IMR-90 (cell line): ENCODE measurements at regions not wholly inside any gene's neighbourhood (a gene's known extent, or its start where the extent isn't known, plus 50 kb on each side); places are given as distances from the start of the nearest gene placed in this dataset.

Experiments
- ATAC-seq: fragments of 200-7000 bp; cut with Tn5 transposase; 2 replicates; pipeline ENCODE4 v1.9.1; 2020; ENCODE audit warnings: low read depth, mild to moderate bottlenecking, moderate library complexity
- BruUV-seq: library from RNA; stranded (reverse); fragments of 400-500 nt; replicated peaks from 2 replicates; lab custom pipeline; 2021; lab: Mats Ljungman, UMichigan
- CTCF ChIA-PET: fragments of 300-600 bp; formaldehyde crosslinking; extraction: SDS; loops from one replicate; lab custom pipeline; 2021; ENCODE audit warnings: antibody characterized with exemption; lab: Yijun Ruan, JAX
- POLR2A ChIA-PET: fragments of 300-600 bp; sonication (Branson Sonifier 250); formaldehyde crosslinking; loops from one replicate; lab custom pipeline; 2022; ENCODE audit warnings: antibody characterized with exemption; ENCODE audit not compliant: unreplicated experiment; lab: Charles Lee
- DNase-seq: peaks from one replicate; pipeline ENCODE4 v3.0.0; 2013
- H2AFZ ChIP-seq: replicated peaks from 2 replicates; pipeline ENCODE3; 2013; ENCODE audit warnings: low read length, mild to moderate bottlenecking; ENCODE audit not compliant: poor library complexity
- H2AK5ac ChIP-seq: 2 replicates; pipeline ENCODE4 v1.6.1; 2013; ENCODE audit warnings: low read depth, low read length, inconsistent platforms
- H2AK9ac ChIP-seq: replicated peaks from 2 replicates; pipeline ENCODE3; 2013; ENCODE audit warnings: mild to moderate bottlenecking, low read depth, low read length, moderate library complexity; ENCODE audit not compliant: poor library complexity
- H2BK120ac ChIP-seq: 2 replicates; pipeline ENCODE4 v1.6.1; 2013; ENCODE audit warnings: low read depth, low read length, inconsistent platforms
- H2BK15ac ChIP-seq: 3 replicates; pipeline ENCODE4 v1.6.1; 2013; ENCODE audit warnings: low read depth, low read length, inconsistent platforms
- H2BK20ac ChIP-seq: 2 replicates; pipeline ENCODE4 v1.6.1; 2013; ENCODE audit warnings: low read depth, mild to moderate bottlenecking, inconsistent platforms, low read length, moderate library complexity
- H2BK5ac ChIP-seq: 2 replicates; pipeline ENCODE4 v1.6.1; 2013; ENCODE audit warnings: mild to moderate bottlenecking, low read depth, low read length, inconsistent platforms; ENCODE audit not compliant: poor library complexity, severe bottlenecking
- H3K14ac ChIP-seq: replicated peaks from 2 replicates; pipeline ENCODE4 v1.6.1; 2013; ENCODE audit warnings: low read depth, low read length, inconsistent platforms
- H3K18ac ChIP-seq: 2 replicates; pipeline ENCODE4 v1.6.1; 2013; ENCODE audit warnings: low read depth, low read length, control low read depth
- H3K23ac ChIP-seq: 2 replicates; pipeline ENCODE4 v1.6.1; 2013; ENCODE audit warnings: low read depth, low read length, inconsistent platforms
- H3K27ac ChIP-seq: 2 replicates; pipeline ENCODE4 v1.5.1; 2013; ENCODE audit warnings: mild to moderate bottlenecking, control low read depth, low read length; ENCODE audit not compliant: insufficient read depth
- H3K27me3 ChIP-seq: 2 replicates; pipeline ENCODE4 v1.6.1; 2013; ENCODE audit warnings: low read length; ENCODE audit not compliant: control insufficient read depth, insufficient read depth
- H3K36me3 ChIP-seq: 2 replicates; pipeline ENCODE4 v1.6.1; 2013; ENCODE audit warnings: low read length, mixed read lengths; ENCODE audit not compliant: control insufficient read depth, insufficient read depth
- H3K4ac ChIP-seq: 2 replicates; pipeline ENCODE4 v1.6.1; 2013; ENCODE audit warnings: low read depth, low read length, inconsistent platforms
- H3K4me1 ChIP-seq: 2 replicates; pipeline ENCODE4 v1.6.1; 2013; ENCODE audit warnings: low read length, mixed read lengths; ENCODE audit not compliant: control insufficient read depth, insufficient read depth
- H3K4me2 ChIP-seq: 2 replicates; pipeline ENCODE4 v1.6.1; 2013; ENCODE audit warnings: low read depth, mild to moderate bottlenecking, control low read depth, low read length, moderate library complexity
- H3K4me3 ChIP-seq: 2 replicates; pipeline ENCODE4 v1.5.1; 2013; ENCODE audit warnings: low read depth, mild to moderate bottlenecking, control low read depth, low read length, moderate library complexity; ENCODE audit not compliant: insufficient read depth
- H3K56ac ChIP-seq: 2 replicates; pipeline ENCODE4 v1.6.1; 2013; ENCODE audit warnings: low read length, inconsistent platforms; ENCODE audit not compliant: insufficient read depth; ENCODE audit errors: extremely low read depth
- H3K79me1 ChIP-seq, 2 experiments: 2 replicates each; pipeline ENCODE4 v1.6.1; 2013; ENCODE audit warnings: low read length in 2 of 2, inconsistent platforms in 1 of 2, low read depth in 1 of 2
- H3K9ac ChIP-seq: 2 replicates; pipeline ENCODE4 v1.6.1; 2013; ENCODE audit warnings: low read depth, low read length, control low read depth
- H3K9me1 ChIP-seq: 2 replicates; pipeline ENCODE4 v1.6.1; 2013; ENCODE audit warnings: low read length, inconsistent platforms; ENCODE audit not compliant: insufficient read depth
- H3K9me3 ChIP-seq: 2 replicates; pipeline ENCODE4 v1.6.1; 2013; ENCODE audit warnings: low read length; ENCODE audit not compliant: control insufficient read depth, insufficient read depth
- H4K20me1 ChIP-seq: 2 replicates; pipeline ENCODE4 v1.6.1; 2013; ENCODE audit warnings: low read length, inconsistent platforms; ENCODE audit not compliant: insufficient read depth
- H4K5ac ChIP-seq: 2 replicates; pipeline ENCODE4 v1.6.1; 2013; ENCODE audit warnings: mild to moderate bottlenecking, low read depth, low read length, control low read depth
- H4K8ac ChIP-seq, 2 experiments: 2 replicates each; pipeline ENCODE4 v1.6.1; 2013; ENCODE audit warnings: low read depth in 2 of 2, low read length in 2 of 2, control low read depth in 1 of 2, inconsistent platforms in 1 of 2
- H4K91ac ChIP-seq: 2 replicates; pipeline ENCODE4 v1.6.1; 2013; ENCODE audit warnings: low read depth, low read length, inconsistent platforms; ENCODE audit not compliant: insufficient read depth
- BHLHE40 ChIP-seq: fragments of 150-350 bp; IDR thresholded peaks from 2 replicates; pipeline ENCODE4 v1.6.1; 2016; ENCODE audit warnings: mild to moderate bottlenecking, low read depth, low read length
- CEBPB ChIP-seq: IDR thresholded peaks from 2 replicates; pipeline ENCODE4 v1.6.1; 2012; ENCODE audit warnings: low read depth, low read length, improper control_type of control experiment
- CHD1 ChIP-seq: IDR thresholded peaks from 2 replicates; pipeline ENCODE4 v1.6.1; 2012; ENCODE audit warnings: low read depth, low read length, improper control_type of control experiment
- CTCF ChIP-seq: conservative IDR thresholded peaks from 2 replicates; pipeline ENCODE4 v1.5.1; 2012; ENCODE audit warnings: mild to moderate bottlenecking, low read depth, low read length, improper control_type of control experiment
- ELK1 ChIP-seq: fragments of 150-350 bp; IDR thresholded peaks from 2 replicates; pipeline ENCODE4 v1.6.1; 2016; ENCODE audit warnings: low read depth, mild to moderate bottlenecking, low read length, moderate library complexity, borderline replicate concordance
- FOS ChIP-seq: fragments of 150-350 bp; IDR thresholded peaks from 2 replicates; pipeline ENCODE4 v1.6.1; 2016; ENCODE audit warnings: low read depth, low read length
- MAFK ChIP-seq: IDR thresholded peaks from 2 replicates; pipeline ENCODE4 v1.6.1; 2012; ENCODE audit warnings: low read depth, low read length, improper control_type of control experiment
- MAZ ChIP-seq: IDR thresholded peaks from 2 replicates; pipeline ENCODE4 v1.6.1; 2012; ENCODE audit warnings: low read depth, mild to moderate bottlenecking, low read length, improper control_type of control experiment, moderate library complexity, borderline replicate concordance
- MXI1 ChIP-seq: IDR thresholded peaks from 2 replicates; pipeline ENCODE4 v1.6.1; 2012; ENCODE audit warnings: low read depth, mild to moderate bottlenecking, low read length, moderate library complexity, borderline replicate concordance
- NFE2L2 ChIP-seq: fragments of 150-350 bp; IDR thresholded peaks from 2 replicates; pipeline ENCODE4 v1.6.1; 2016; ENCODE audit warnings: low read depth, mild to moderate bottlenecking, low read length
- POLR2A ChIP-seq: IDR thresholded peaks from 2 replicates; pipeline ENCODE4 v1.6.1; 2012; ENCODE audit warnings: mild to moderate bottlenecking, low read depth, low read length
- RAD21 ChIP-seq: IDR thresholded peaks from 2 replicates; pipeline ENCODE4 v1.6.1; 2012; ENCODE audit warnings: low read length, improper control_type of control experiment
- RCOR1 ChIP-seq: IDR thresholded peaks from 2 replicates; pipeline ENCODE4 v1.6.1; 2012; ENCODE audit warnings: mild to moderate bottlenecking, low read length, improper control_type of control experiment; ENCODE audit not compliant: insufficient replicate concordance
- RFX5 ChIP-seq: IDR thresholded peaks from 2 replicates; pipeline ENCODE4 v1.8.0; 2012; ENCODE audit warnings: low read depth, mild to moderate bottlenecking, low read length, moderate library complexity
- SMC3 ChIP-seq: fragments of 150-350 bp; IDR thresholded peaks from 2 replicates; pipeline ENCODE4 v1.6.1; 2016; ENCODE audit warnings: low read depth, mild to moderate bottlenecking, antibody characterized with exemption, low read length, moderate library complexity
- USF2 ChIP-seq: fragments of 150-350 bp; IDR thresholded peaks from 2 replicates; pipeline ENCODE4 v1.6.1; 2017; ENCODE audit warnings: mild to moderate bottlenecking, antibody characterized with exemption, low read length, low read depth
- WGBS, 2 experiments: methylation state at CpG; one replicate each; pipeline versions ENCODE4 v1.1.5 to v1.1.7; 2013; ENCODE audit warnings: missing lambda C conversion rate in 2 of 2; ENCODE audit not compliant: insufficient read length in 1 of 2; ENCODE audit errors: extremely low coverage in 2 of 2; 5-methylcytosine and 5-hydroxymethylcytosine counted together
- dilution Hi-C: fragments of 300-500 bp; cut with HindIII; formaldehyde crosslinking; loops from one replicate; pipeline ENCODE4 v1.14.3; 2018; ENCODE audit warnings: low sequenced_read_pairs; ENCODE audit not compliant: unreplicated experiment
- in situ Hi-C: fragments of 300-500 bp; cut with MboI; formaldehyde crosslinking; loops from 3 replicates; pipeline ENCODE4 v1.14.3; 2019; ENCODE audit warnings: low sequenced_read_pairs, inconsistent platforms, mixed read lengths
- intact Hi-C: fragments of 100-400 bp; cut with micrococcal nuclease; formaldehyde crosslinking; loops from 2 replicates; pipeline ENCODE4 v1.10.0; 2022

DNA sequence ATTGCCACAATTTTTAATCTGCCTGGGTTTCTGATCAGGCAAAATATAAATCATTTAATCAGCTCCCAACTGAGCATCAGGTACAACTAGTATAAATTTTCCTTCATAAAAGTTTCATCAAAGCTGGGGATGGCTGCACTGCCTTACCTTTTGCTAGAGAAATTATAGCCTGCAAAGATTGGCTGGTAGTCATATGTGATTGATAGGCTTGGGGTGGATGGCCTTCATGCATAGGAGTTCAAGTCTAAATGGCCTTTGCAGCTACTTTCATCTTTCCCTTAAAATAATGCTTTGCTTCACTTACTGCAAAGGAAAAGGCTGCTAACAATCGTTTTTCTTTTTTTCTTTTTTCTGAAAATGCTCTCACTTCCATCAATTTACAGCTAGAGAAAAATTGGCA is 739.7 kb downstream of the CENPC start:
- Histone ChIP-seq H4K5ac (no peak overlapping the region), H4K91ac (no peak overlapping the region), H4K8ac (no peak overlapping the region), H3K4me1 (no peaks in the 10 kb centered on the region), H2AFZ (no peak overlapping the region), H3K9ac (no peak overlapping the region), H2AK5ac (no peak overlapping the region), H2BK15ac (no peak overlapping the region), H3K27ac (no peak overlapping the region), H3K9me1 (no peaks in the 10 kb centered on the region), H3K79me1 (no peaks in the 10 kb centered on the region), H3K4ac (no peak overlapping the region), H3K4me3 (no peak overlapping the region), H3K36me3 (no peaks in the 10 kb centered on the region), H3K4me2 (no peak overlapping the region), H3K23ac (no peak overlapping the region), H3K14ac (no peak overlapping the region), H3K27me3 (no peaks in the 10 kb centered on the region), H2BK20ac (no peak overlapping the region), H2AK9ac (no peak overlapping the region), H2BK120ac (no peak overlapping the region), H2BK5ac (no peak overlapping the region), H3K56ac (no peak overlapping the region), H4K20me1 (no peaks in the 10 kb centered on the region), H3K9me3 (peaks cover 3% of the 10 kb centered on the region; the same call in 1 of the 2 replicates), H3K18ac (no peak overlapping the region)
- ChIA-PET CTCF (no interaction called here), POLR2A (no interaction called here)
- intact Hi-C loops (no loop called here), in situ Hi-C loops (no loop called here), dilution Hi-C loops (no loop called here)
- DNase-seq: no peak
- no CpG with 5 or more reads among the region's 1 CpG for WGBS, 2 experiments
- no TSS peak for BruUV-seq
- TF ChIP-seq POLR2A: no peak
- TF ChIP-seq MXI1: no peak
- TF ChIP-seq SMC3: no peak
- no peak for TF ChIP-seq CHD1
- TF ChIP-seq USF2: no peak
- TF ChIP-seq RFX5: no peak
- no peak for TF ChIP-seq NFE2L2
- no peak for TF ChIP-seq BHLHE40
- TF ChIP-seq MAZ: no peak
- TF ChIP-seq RAD21: no peak
- TF ChIP-seq FOS: no peak
- TF ChIP-seq ELK1: no peak
- no peak for TF ChIP-seq CEBPB
- no peak for TF ChIP-seq CTCF
- no peak for TF ChIP-seq RCOR1
- no peak for TF ChIP-seq MAFK
- ATAC-seq: no peak
